Osteoblast (primary cell): ENCODE measurements at regions not wholly inside any gene's neighbourhood (a gene's known extent, or its start where the extent isn't known, plus 50 kb on each side); places are given as distances from the start of the nearest gene placed in this dataset.

Experiments
- DNase-seq: peaks from one replicate; pipeline ENCODE4 v3.0.0; 2011; ENCODE audit warnings: low spot score, mixed read lengths; ENCODE audit not compliant: insufficient read length; ENCODE audit errors: missing footprints
- H2AFZ ChIP-seq: 2 replicates; pipeline ENCODE4 v1.6.0; 2011; ENCODE audit warnings: mild to moderate bottlenecking, low read length
- H3K27ac ChIP-seq: 2 replicates; pipeline ENCODE4 v1.5.1; 2011; ENCODE audit warnings: mild to moderate bottlenecking, low read depth, low read length, moderate library complexity
- H3K27me3 ChIP-seq: 2 replicates; pipeline ENCODE4 v1.6.0; 2012; ENCODE audit warnings: mild to moderate bottlenecking, control low read depth, inconsistent platforms, low read length, moderate library complexity; ENCODE audit not compliant: insufficient read depth
- H3K36me3 ChIP-seq: 2 replicates; pipeline ENCODE4 v1.5.1; 2011; ENCODE audit warnings: mild to moderate bottlenecking, low read length, control low read depth, moderate library complexity; ENCODE audit not compliant: insufficient read depth
- H3K4me1 ChIP-seq: 2 replicates; pipeline ENCODE4 v1.5.1; 2011; ENCODE audit warnings: mild to moderate bottlenecking, low read length, control low read depth, moderate library complexity; ENCODE audit not compliant: insufficient read depth
- H3K4me2 ChIP-seq: 2 replicates; pipeline ENCODE4 v1.6.0; 2011; ENCODE audit warnings: mild to moderate bottlenecking, low read length; ENCODE audit not compliant: insufficient read depth
- H3K4me3 ChIP-seq: fragments of 200-600 bp; sonication (generic); 3 replicates; pipeline ENCODE4 v1.5.1; 2012; ENCODE audit warnings: mild to moderate bottlenecking, low read length, inconsistent platforms; ENCODE audit not compliant: insufficient read depth
- H3K79me2 ChIP-seq: 2 replicates; pipeline ENCODE4 v1.6.0; 2012; ENCODE audit warnings: mild to moderate bottlenecking, low read length, control low read depth, inconsistent platforms; ENCODE audit not compliant: insufficient read depth
- H3K9me3 ChIP-seq: 2 replicates; pipeline ENCODE4 v1.5.1; 2011; ENCODE audit warnings: low read depth, low read length, control low read depth
- H4K20me1 ChIP-seq: 2 replicates; pipeline ENCODE4 v1.6.0; 2012; ENCODE audit warnings: mild to moderate bottlenecking, low read length, control low read depth; ENCODE audit not compliant: insufficient read depth
- TF ChIP-seq, protein P1 (sequence below): IDR thresholded peaks from 2 replicates; pipeline ENCODE4 v1.5.1; 2011; ENCODE audit warnings: mild to moderate bottlenecking, low read depth, low read length, moderate library complexity; ENCODE audit errors: extremely low read depth

DNA sequence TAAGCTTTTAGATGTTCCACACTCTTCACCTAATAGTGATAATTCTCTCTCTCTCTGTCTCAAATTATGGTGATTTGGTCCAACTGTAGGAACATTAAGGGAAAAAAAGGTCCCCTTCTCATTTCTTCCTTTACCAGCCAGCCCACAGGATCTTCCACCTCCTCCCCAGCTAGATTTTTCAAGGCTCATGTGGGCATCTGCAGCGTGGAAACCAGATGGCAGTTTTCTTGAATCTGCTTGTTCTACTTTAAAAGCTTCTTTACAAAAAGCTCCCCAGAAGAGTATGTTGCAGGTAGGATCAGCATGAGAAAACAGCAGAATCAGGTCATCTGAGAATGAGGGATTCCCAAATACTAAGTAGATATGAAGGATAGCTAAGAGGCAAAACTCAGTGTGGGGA, 208.6 kb upstream of the PFN2 start:
- no peak for DNase-seq
- Histone ChIP-seq H4K20me1 (no peaks in the 10 kb centered on the region), H3K9me3 (no peaks in the 10 kb centered on the region), H2AFZ (no peak overlapping the region), H3K36me3 (no peaks in the 10 kb centered on the region), H3K27me3 (no peaks in the 10 kb centered on the region), H3K4me2 (no peak overlapping the region), H3K27ac (no peak overlapping the region), H3K4me1 (peaks cover 21% of the 10 kb centered on the region), H3K79me2 (no peaks in the 10 kb centered on the region), H3K4me3 (no peak overlapping the region)
- TF ChIP-seq, protein P1, sequence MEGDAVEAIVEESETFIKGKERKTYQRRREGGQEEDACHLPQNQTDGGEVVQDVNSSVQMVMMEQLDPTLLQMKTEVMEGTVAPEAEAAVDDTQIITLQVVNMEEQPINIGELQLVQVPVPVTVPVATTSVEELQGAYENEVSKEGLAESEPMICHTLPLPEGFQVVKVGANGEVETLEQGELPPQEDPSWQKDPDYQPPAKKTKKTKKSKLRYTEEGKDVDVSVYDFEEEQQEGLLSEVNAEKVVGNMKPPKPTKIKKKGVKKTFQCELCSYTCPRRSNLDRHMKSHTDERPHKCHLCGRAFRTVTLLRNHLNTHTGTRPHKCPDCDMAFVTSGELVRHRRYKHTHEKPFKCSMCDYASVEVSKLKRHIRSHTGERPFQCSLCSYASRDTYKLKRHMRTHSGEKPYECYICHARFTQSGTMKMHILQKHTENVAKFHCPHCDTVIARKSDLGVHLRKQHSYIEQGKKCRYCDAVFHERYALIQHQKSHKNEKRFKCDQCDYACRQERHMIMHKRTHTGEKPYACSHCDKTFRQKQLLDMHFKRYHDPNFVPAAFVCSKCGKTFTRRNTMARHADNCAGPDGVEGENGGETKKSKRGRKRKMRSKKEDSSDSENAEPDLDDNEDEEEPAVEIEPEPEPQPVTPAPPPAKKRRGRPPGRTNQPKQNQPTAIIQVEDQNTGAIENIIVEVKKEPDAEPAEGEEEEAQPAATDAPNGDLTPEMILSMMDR, result no peak

DNA sequence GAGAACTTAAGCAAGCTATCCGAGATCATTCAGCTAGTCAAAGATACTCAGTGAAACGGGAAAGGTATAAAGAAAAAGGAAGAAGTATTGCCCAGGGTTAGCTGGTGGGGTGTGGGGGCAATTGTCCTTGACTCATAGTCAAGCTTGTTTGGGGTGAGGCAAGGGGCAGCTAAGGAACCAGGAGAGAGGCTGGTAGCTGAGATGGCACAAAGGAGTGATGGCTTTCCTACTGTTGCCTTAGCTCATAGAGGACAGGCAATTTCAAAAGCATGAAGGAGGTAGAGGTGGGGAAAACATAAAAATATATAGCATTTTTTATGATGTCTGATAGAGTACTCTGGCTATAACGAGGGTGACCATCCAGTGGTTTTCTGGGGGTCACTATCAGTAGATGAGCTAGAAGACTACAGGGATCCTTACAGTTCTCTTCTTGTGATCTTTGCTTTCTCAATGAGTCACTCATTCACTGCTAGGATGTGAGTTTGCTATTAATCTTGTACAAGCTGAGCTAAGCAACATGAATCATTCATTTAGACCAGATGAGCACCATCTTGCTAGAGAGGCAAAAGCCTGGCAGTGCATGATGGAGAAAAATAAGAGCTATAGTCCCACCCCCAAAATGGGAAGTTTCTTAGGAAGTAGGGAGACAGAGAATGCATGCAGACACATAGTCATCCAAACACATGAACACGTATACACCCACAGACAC, 207.1 kb upstream of the PFN2 start:
- Histone ChIP-seq H3K4me2 (no peak overlapping the region), H3K4me1 (peaks cover 13% of the 10 kb centered on the region), H3K79me2 (no peaks in the 10 kb centered on the region), H2AFZ (no peak overlapping the region), H3K27ac (no peak overlapping the region), H3K9me3 (no peaks in the 10 kb centered on the region), H3K36me3 (no peaks in the 10 kb centered on the region), H3K27me3 (no peaks in the 10 kb centered on the region), H3K4me3 (no peak overlapping the region), H4K20me1 (no peaks in the 10 kb centered on the region)
- TF ChIP-seq, protein P1, result no peak
- peak; percentile 88 for DNase-seq

DNA sequence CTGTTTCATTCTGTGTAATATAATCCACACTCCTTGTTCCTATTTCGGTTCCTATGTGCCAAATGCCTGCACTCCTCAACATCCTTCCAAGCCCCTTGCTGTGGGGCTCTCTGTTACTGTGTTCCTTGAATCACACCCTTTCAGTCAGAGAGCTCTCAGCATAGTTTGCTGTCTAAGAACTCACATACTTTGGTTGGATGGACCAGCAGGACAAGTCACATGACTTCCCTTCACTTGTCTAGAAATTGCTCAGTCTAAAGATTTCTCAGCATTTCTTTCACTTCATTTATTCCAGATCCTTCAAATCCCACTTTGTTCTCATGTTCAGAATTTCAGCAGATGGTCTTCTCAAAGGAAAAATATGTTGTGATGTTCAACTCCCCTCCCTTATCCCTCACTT, 203.5 kb upstream of the PFN2 start:
- Histone ChIP-seq H3K36me3 (no peaks in the 10 kb centered on the region), H2AFZ (no peak overlapping the region), H3K9me3 (no peaks in the 10 kb centered on the region), H3K27me3 (no peaks in the 10 kb centered on the region), H3K4me2 (no peak overlapping the region), H3K79me2 (no peaks in the 10 kb centered on the region), H4K20me1 (no peaks in the 10 kb centered on the region), H3K27ac (no peak overlapping the region), H3K4me1 (peaks cover 7% of the 10 kb centered on the region), H3K4me3 (no peak overlapping the region)
- TF ChIP-seq, protein P1, result no peak
- DNase-seq, result no peak

DNA sequence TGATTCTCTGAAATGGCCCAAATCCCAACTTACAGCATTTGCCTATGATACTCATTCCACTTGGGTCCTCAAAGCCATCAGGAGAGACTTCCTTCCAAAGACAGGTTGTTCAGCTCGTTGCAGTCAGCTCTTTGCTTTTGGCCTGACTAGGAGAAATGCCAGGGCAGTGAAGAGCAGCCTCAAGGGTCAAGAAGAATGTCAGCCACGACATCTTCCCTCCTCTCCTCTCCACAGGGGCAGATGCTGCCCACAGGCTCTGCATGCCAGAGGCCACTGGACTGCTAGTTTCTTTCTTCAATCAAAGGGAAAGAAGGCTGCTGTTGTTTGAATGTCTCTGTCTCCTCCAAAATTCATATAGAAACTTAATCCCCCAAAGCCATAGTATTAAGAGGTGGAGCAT, 201.7 kb upstream of the PFN2 start:
- TF ChIP-seq, protein P1, result no peak
- H3K36me3 ChIP-seq, result no peaks in the 10 kb centered on the region
- no peak overlapping the region for H3K4me2 ChIP-seq
- no peaks in the 10 kb centered on the region for H4K20me1 ChIP-seq
- H3K9me3 ChIP-seq, result no peaks in the 10 kb centered on the region
- no peak overlapping the region for H3K4me3 ChIP-seq
- peaks cover 7% of the 10 kb centered on the region for H3K4me1 ChIP-seq
- H3K27ac ChIP-seq, result no peak overlapping the region
- H2AFZ ChIP-seq, result peak overlapping the region; percentile 37
- no peaks in the 10 kb centered on the region for H3K27me3 ChIP-seq
- no peak for DNase-seq
- H3K79me2 ChIP-seq, result no peaks in the 10 kb centered on the region
